Neural crest cell (in vitro differentiated cells): ENCODE measurements at regions not wholly inside any gene's neighbourhood (a gene's known extent, or its start where the extent isn't known, plus 50 kb on each side); places are given as distances from the start of the nearest gene placed in this dataset.

Experiments
- DNase-seq: peaks from one replicate; pipeline ENCODE4 v3.0.0; 2021; ENCODE audit warnings: low read depth, mixed read lengths, low spot score
- H3K27ac Mint-ChIP-seq: one replicate; pipeline ENCODE4 v1.8.0; 2021; ENCODE audit warnings: mild to moderate bottlenecking, mixed read lengths; ENCODE audit not compliant: unreplicated experiment
- H3K27me3 Mint-ChIP-seq: 2 replicates; pipeline ENCODE4 v1.8.0; 2021; ENCODE audit warnings: low read depth, mild to moderate bottlenecking, mixed read lengths
- H3K36me3 Mint-ChIP-seq: 2 replicates; pipeline ENCODE4 v1.8.0; 2021; ENCODE audit warnings: low read depth, mild to moderate bottlenecking, mixed read lengths
- H3K4me1 Mint-ChIP-seq: 2 replicates; pipeline ENCODE4 v1.8.0; 2021; ENCODE audit warnings: mixed read lengths
- H3K4me3 Mint-ChIP-seq: one replicate; pipeline ENCODE4 v1.8.0; 2021; ENCODE audit warnings: mild to moderate bottlenecking, mixed read lengths
- H3K9me3 Mint-ChIP-seq: 2 replicates; pipeline ENCODE4 v1.8.0; 2021; ENCODE audit warnings: mixed read lengths
- TF ChIP-seq, protein P1 (sequence below): fragments of 200-600 bp; sonication (generic); conservative IDR thresholded peaks from 2 replicates; pipeline ENCODE4 v1.5.0; 2021; ENCODE audit warnings: antibody characterized with exemption, mild to moderate bottlenecking

- Mint-ChIP-seq H3K36me3 (peaks cover 6% of the 10 kb centered on the region), H3K27me3 (no peaks in the 10 kb centered on the region), H3K4me1 (peaks cover 5% of the 10 kb centered on the region), H3K4me3 (no peak overlapping the region), H3K9me3 (peaks cover 11% of the 10 kb centered on the region), H3K27ac (no peak overlapping the region)
- TF ChIP-seq, protein P1, sequence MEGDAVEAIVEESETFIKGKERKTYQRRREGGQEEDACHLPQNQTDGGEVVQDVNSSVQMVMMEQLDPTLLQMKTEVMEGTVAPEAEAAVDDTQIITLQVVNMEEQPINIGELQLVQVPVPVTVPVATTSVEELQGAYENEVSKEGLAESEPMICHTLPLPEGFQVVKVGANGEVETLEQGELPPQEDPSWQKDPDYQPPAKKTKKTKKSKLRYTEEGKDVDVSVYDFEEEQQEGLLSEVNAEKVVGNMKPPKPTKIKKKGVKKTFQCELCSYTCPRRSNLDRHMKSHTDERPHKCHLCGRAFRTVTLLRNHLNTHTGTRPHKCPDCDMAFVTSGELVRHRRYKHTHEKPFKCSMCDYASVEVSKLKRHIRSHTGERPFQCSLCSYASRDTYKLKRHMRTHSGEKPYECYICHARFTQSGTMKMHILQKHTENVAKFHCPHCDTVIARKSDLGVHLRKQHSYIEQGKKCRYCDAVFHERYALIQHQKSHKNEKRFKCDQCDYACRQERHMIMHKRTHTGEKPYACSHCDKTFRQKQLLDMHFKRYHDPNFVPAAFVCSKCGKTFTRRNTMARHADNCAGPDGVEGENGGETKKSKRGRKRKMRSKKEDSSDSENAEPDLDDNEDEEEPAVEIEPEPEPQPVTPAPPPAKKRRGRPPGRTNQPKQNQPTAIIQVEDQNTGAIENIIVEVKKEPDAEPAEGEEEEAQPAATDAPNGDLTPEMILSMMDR, result no peak
- no peak for DNase-seq
Measured at GRCh38 chr4:17194586-17194985, 296.1 kb upstream of the LDB2 start.

GRCh38 chr4:17189759-17190158 lies 291.3 kb upstream of the LDB2 start:
- peaks cover 6% of the 10 kb centered on the region for H3K36me3 Mint-ChIP-seq
- H3K4me3 Mint-ChIP-seq, result no peak overlapping the region
- TF ChIP-seq, protein P1, result no peak
- H3K9me3 Mint-ChIP-seq, result peaks cover 7% of the 10 kb centered on the region
- no peak for DNase-seq
- no peak overlapping the region for H3K27ac Mint-ChIP-seq
- H3K4me1 Mint-ChIP-seq, result peaks cover 36% of the 10 kb centered on the region
- no peaks in the 10 kb centered on the region for H3K27me3 Mint-ChIP-seq

DNA sequence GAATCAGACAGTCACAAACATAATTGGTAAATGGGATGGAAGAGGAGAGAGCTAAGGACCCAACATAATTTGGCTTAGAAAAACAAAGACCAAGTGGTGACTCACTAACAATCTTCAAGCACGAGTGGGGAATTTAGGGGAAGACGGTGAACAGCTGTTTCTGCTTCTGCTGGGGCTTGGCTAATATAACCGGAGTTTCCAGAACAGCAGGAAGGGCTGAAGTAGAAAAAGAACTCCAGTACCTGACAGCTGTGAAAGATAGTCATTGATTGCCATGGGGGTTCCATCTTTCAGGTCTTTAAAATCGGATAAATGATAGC lies 290.9 kb upstream of the LDB2 start:
- DNase-seq, result no peak
- TF ChIP-seq, protein P1, result no peak
- Mint-ChIP-seq H3K4me1 (peaks cover 36% of the 10 kb centered on the region), H3K27ac (no peak overlapping the region), H3K9me3 (peaks cover 7% of the 10 kb centered on the region), H3K4me3 (no peak overlapping the region), H3K27me3 (no peaks in the 10 kb centered on the region), H3K36me3 (peaks cover 6% of the 10 kb centered on the region)

DNA sequence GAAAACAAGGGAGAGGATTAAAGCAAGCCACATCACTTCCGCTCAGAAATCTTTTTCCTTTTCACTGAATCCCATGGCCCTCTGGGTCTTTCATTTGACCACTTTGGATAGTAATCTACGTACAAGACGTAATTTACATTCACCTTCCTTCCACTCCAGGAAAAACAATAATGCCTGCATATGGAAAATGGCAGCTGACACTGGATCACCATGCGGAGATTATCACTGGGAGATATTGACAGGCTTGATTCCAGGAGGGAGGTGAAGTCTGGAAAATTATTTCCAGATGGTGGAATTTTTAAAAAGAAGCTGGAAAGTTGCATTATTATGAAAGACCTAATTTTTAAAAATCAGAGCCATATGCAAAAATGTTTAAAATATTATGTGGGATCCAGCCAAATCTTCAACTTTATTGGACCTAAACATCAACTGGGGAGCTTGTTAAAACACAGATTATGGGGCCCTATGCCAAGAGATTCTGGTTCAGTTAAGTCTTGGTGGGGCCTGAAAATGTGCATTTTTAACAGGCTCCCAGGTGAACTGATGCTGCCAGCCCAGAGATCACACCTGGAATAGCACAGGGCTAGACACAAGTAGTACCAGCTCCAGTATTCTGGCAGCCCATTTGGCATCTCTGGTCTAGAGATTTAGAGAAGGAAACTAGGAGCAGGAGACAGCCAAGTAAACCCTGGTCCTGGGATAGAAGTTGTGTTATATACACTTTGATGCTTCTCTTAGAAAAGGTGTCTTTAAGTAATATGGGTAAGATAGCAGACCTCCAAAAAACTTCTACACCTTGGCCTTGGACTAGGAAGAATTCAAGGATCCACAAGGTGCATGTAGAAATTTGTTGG lies 290.3 kb upstream of the LDB2 start:
- Mint-ChIP-seq H3K4me1 (peaks cover 36% of the 10 kb centered on the region), H3K4me3 (no peak overlapping the region), H3K36me3 (peaks cover 6% of the 10 kb centered on the region), H3K9me3 (peaks cover 7% of the 10 kb centered on the region), H3K27ac (no peak overlapping the region), H3K27me3 (no peaks in the 10 kb centered on the region)
- TF ChIP-seq, protein P1, result no peak
- no peak for DNase-seq

DNA sequence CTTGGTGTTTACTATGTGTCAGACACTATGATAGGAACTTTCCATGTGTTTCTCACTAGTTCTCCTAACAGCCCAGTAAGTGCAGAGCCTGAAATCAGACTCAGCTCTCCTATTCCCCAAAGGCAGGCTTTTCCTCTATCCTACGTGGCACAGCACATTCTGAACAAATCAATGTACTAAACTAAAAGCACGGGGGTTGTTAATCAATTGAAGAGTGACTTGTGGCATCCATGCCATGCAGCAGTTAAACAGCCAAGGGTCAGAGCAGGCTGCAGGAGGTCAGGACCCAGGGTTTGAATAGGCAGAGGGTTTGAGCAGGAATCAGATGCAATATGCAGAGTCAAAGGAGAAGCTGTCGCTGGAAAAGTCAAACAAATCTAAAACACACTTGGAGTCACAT lies 289.7 kb upstream of the LDB2 start:
- Mint-ChIP-seq H3K9me3 (peaks cover 7% of the 10 kb centered on the region), H3K4me3 (peak overlapping the region; percentile 3), H3K36me3 (peaks cover 6% of the 10 kb centered on the region), H3K27ac (no peak overlapping the region), H3K27me3 (no peaks in the 10 kb centered on the region), H3K4me1 (peaks cover 36% of the 10 kb centered on the region)
- TF ChIP-seq, protein P1, result no peak
- no peak for DNase-seq
